ENCODE measurements at regions not wholly inside any gene's neighbourhood (a gene's known extent, or its start where the extent isn't known, plus 50 kb on each side); places are given as distances from the start of the nearest gene placed in this dataset.

- no peak for TF ChIP-seq SIN3A (IDR thresholded peaks at IDR 0.05; ENCODE audit: borderline replicate concordance, insufficient read depth, low read length)
- TF ChIP-seq REST (IDR thresholded peaks at IDR 0.05; ENCODE audit: insufficient read depth in 1 of 2, low read depth in 2 of 2, low read length in 2 of 2), result no peak
- no peak for TF ChIP-seq TAF1 (IDR thresholded peaks at IDR 0.05; ENCODE audit: borderline replicate concordance, insufficient read depth, low read length)
- TF ChIP-seq POLR2AphosphoS5 (IDR thresholded peaks at IDR 0.05; ENCODE audit: low read depth, low read length), result no peak
- TF ChIP-seq FOXP2 (optimal IDR thresholded peaks at IDR 0.05; ENCODE audit: borderline replicate concordance, extremely low read depth, extremely low read length, insufficient read depth), result no peak
Measured at GRCh38 chr14:84298663-84299195, 1231.2 kb upstream of the FLRT2 start.

- TF ChIP-seq SIN3A (IDR thresholded peaks at IDR 0.05; ENCODE audit: borderline replicate concordance, insufficient read depth, low read length), result no peak
- TF ChIP-seq FOXP2 (optimal IDR thresholded peaks at IDR 0.05; ENCODE audit: borderline replicate concordance, extremely low read depth, extremely low read length, insufficient read depth), result no peak
Measured at GRCh38 chr14:84303140-84303539, 1226.8 kb upstream of the FLRT2 start.

GRCh38 chr14:84312551-84312950 lies 1217.4 kb upstream of the FLRT2 start:
- TF ChIP-seq TAF1 (IDR thresholded peaks at IDR 0.05; ENCODE audit: borderline replicate concordance, insufficient read depth, low read length), result no peak

GRCh38 chr14:84323450-84323849 lies 1206.5 kb upstream of the FLRT2 start:
- TF ChIP-seq SIN3A (IDR thresholded peaks at IDR 0.05; ENCODE audit: borderline replicate concordance, insufficient read depth, low read length) (no peak), POLR2AphosphoS5 (IDR thresholded peaks at IDR 0.05; ENCODE audit: low read depth, low read length) (no peak), REST (IDR thresholded peaks at IDR 0.05; ENCODE audit: insufficient read depth in 1 of 2, low read depth in 2 of 2, low read length in 2 of 2) (no peak), TAF1 (IDR thresholded peaks at IDR 0.05; ENCODE audit: borderline replicate concordance, insufficient read depth, low read length) (no peak), FOXP2 (optimal IDR thresholded peaks at IDR 0.05; ENCODE audit: borderline replicate concordance, extremely low read depth, extremely low read length, insufficient read depth) (no peak)

- no peak for TF ChIP-seq REST (IDR thresholded peaks at IDR 0.05; ENCODE audit: insufficient read depth in 1 of 2, low read depth in 2 of 2, low read length in 2 of 2)
- no peak for TF ChIP-seq POLR2AphosphoS5 (IDR thresholded peaks at IDR 0.05; ENCODE audit: low read depth, low read length)
- no peak for TF ChIP-seq SIN3A (IDR thresholded peaks at IDR 0.05; ENCODE audit: borderline replicate concordance, insufficient read depth, low read length)
- TF ChIP-seq FOXP2 (optimal IDR thresholded peaks at IDR 0.05; ENCODE audit: borderline replicate concordance, extremely low read depth, extremely low read length, insufficient read depth), result no peak
- TF ChIP-seq TAF1 (IDR thresholded peaks at IDR 0.05; ENCODE audit: borderline replicate concordance, insufficient read depth, low read length), result no peak
Measured at GRCh38 chr14:84323978-84324377, 1206.0 kb upstream of the FLRT2 start.

- TF ChIP-seq REST (IDR thresholded peaks at IDR 0.05; ENCODE audit: insufficient read depth in 1 of 2, low read depth in 2 of 2, low read length in 2 of 2) (no peak), SIN3A (IDR thresholded peaks at IDR 0.05; ENCODE audit: borderline replicate concordance, insufficient read depth, low read length) (no peak), TAF1 (IDR thresholded peaks at IDR 0.05; ENCODE audit: borderline replicate concordance, insufficient read depth, low read length) (no peak), POLR2AphosphoS5 (IDR thresholded peaks at IDR 0.05; ENCODE audit: low read depth, low read length) (no peak), FOXP2 (optimal IDR thresholded peaks at IDR 0.05; ENCODE audit: borderline replicate concordance, extremely low read depth, extremely low read length, insufficient read depth) (no peak)
Measured at GRCh38 chr14:84336433-84336832, 1193.5 kb upstream of the FLRT2 start.
